GM12864 (cell line): ENCODE measurements at regions not wholly inside any gene's neighbourhood (a gene's known extent, or its start where the extent isn't known, plus 50 kb on each side); places are given as distances from the start of the nearest gene placed in this dataset.

Experiments used
- DNase-seq: peaks from one replicate; pipeline ENCODE4 v3.0.0-alpha.2; 2011; ENCODE audit warnings: low read depth
- H3K4me3 ChIP-seq: 2 replicates; pipeline ENCODE4 v1.5.1; 2011; ENCODE audit warnings: mild to moderate bottlenecking, low read depth, low read length, control low read depth
- CTCF ChIP-seq: IDR thresholded peaks from 2 replicates; pipeline ENCODE4 v1.5.1; 2011; ENCODE audit warnings: low read depth, mild to moderate bottlenecking, moderate library complexity, low read length, control low read depth, inconsistent platforms; ENCODE audit errors: missing control alignments

- no peak overlapping the region for H3K4me3 ChIP-seq
- no peak for DNase-seq
- no peak for TF ChIP-seq CTCF
These were observed 1938.9 kb upstream of the TENM3 start for GRCh38 chr4:180304321-180304720.

- no peak for DNase-seq
- TF ChIP-seq CTCF = no peak
- no peak overlapping the region for H3K4me3 ChIP-seq
These were observed 1932.6 kb upstream of the TENM3 start for GRCh38 chr4:180310616-180311015.

GRCh38 chr4:180314972-180315371, 1928.2 kb upstream of the TENM3 start:
- no peak for TF ChIP-seq CTCF
- no peak overlapping the region for H3K4me3 ChIP-seq
- DNase-seq = no peak

GRCh38 chr4:180330521-180330920, 1912.7 kb upstream of the TENM3 start:
- H3K4me3 ChIP-seq = no peak overlapping the region
- DNase-seq = no peak
- no peak for TF ChIP-seq CTCF

GRCh38 chr4:180333162-180333561, 1910.0 kb upstream of the TENM3 start:
- H3K4me3 ChIP-seq = no peak overlapping the region
- TF ChIP-seq CTCF = no peak
- DNase-seq = no peak

- no peak for DNase-seq
- TF ChIP-seq CTCF = no peak
- H3K4me3 ChIP-seq = no peak overlapping the region
These were observed 1907.6 kb upstream of the TENM3 start for GRCh38 chr4:180335566-180335965.

- no peak overlapping the region for H3K4me3 ChIP-seq
- no peak for DNase-seq
- TF ChIP-seq CTCF = no peak
These were observed 1906.6 kb upstream of the TENM3 start for GRCh38 chr4:180336494-180337090.
